Caco-2 (cell line): ENCODE measurements at regions not wholly inside any gene's neighbourhood (a gene's known extent, or its start where the extent isn't known, plus 50 kb on each side); places are given as distances from the start of the nearest gene placed in this dataset.

Experiments
- BruUV-seq: library from RNA; stranded (reverse); fragments of 400-500 nt; replicated peaks from 2 replicates; lab custom pipeline; 2021; lab: Mats Ljungman, UMichigan
- CTCF ChIA-PET: fragments of 300-600 bp; sonication (Branson Sonifier 250); formaldehyde crosslinking; loops from one replicate; lab custom pipeline; 2022; ENCODE audit warnings: antibody characterized with exemption; lab: Charles Lee
- POLR2A ChIA-PET: fragments of 300-600 bp; sonication (Branson Sonifier 250); formaldehyde crosslinking; loops from one replicate; lab custom pipeline; 2022; ENCODE audit warnings: antibody characterized with exemption; lab: Charles Lee
- DNase-seq, 2 experiments: peaks; one replicate each; pipeline versions ENCODE4 v3.0.0 to v3.0.0-alpha.2; 2020 to 2022
- H3K27me3 ChIP-seq: replicated peaks from 2 replicates; pipeline ENCODE4 v1.6.0; 2011; ENCODE audit warnings: low read length; ENCODE audit not compliant: control insufficient read depth, insufficient read depth
- H3K36me3 ChIP-seq: 2 replicates; pipeline ENCODE4 v1.5.1; 2011; ENCODE audit warnings: low read length; ENCODE audit not compliant: control insufficient read depth, insufficient read depth
- H3K4me1 ChIP-seq: fragments of 250-450 bp; sonication (Bioruptor Pico); 2 replicates; pipeline ENCODE4 v1.5.1; 2020; ENCODE audit warnings: mild to moderate bottlenecking
- H3K4me3 ChIP-seq: 2 replicates; pipeline ENCODE4 v1.5.1; 2011; ENCODE audit warnings: low read depth, mild to moderate bottlenecking, control low read depth, low read length
- H3K9me3 ChIP-seq: fragments of 250-450 bp; sonication (Bioruptor Pico); 2 replicates; pipeline ENCODE4 v1.5.1; 2020; ENCODE audit warnings: mild to moderate bottlenecking, moderate library complexity
- H3K27ac Mint-ChIP-seq: one replicate; pipeline ENCODE4 v1.8.0; 2022; ENCODE audit warnings: mixed read lengths; ENCODE audit not compliant: unreplicated experiment
- H3K27me3 Mint-ChIP-seq: one replicate; pipeline ENCODE4 v1.8.0; 2022; ENCODE audit warnings: mixed read lengths; ENCODE audit not compliant: insufficient read depth, unreplicated experiment
- H3K36me3 Mint-ChIP-seq: one replicate; pipeline ENCODE4 v1.8.0; 2022; ENCODE audit warnings: mild to moderate bottlenecking, mixed read lengths; ENCODE audit not compliant: insufficient read depth, unreplicated experiment
- H3K4me1 Mint-ChIP-seq: one replicate; pipeline ENCODE4 v1.8.0; 2022; ENCODE audit warnings: low read depth, mixed read lengths; ENCODE audit not compliant: unreplicated experiment
- H3K4me3 Mint-ChIP-seq: one replicate; pipeline ENCODE4 v1.8.0; 2022; ENCODE audit warnings: mild to moderate bottlenecking, moderate library complexity, mixed read lengths; ENCODE audit not compliant: unreplicated experiment
- H3K9me3 Mint-ChIP-seq: one replicate; pipeline ENCODE4 v1.8.0; 2022; ENCODE audit warnings: mixed read lengths; ENCODE audit not compliant: unreplicated experiment
- CTCF ChIP-seq, 2 experiments: fragments of 200-600 bp in 1 of 2; IDR thresholded peaks; 1 replicate in 1 of 2; 2 replicates in 1 of 2; pipeline versions ENCODE4 v1.5.1 to v1.8.0; 2011 to 2022; ENCODE audit warnings: antibody characterized with exemption in 1 of 2, control low read depth in 1 of 2, inconsistent platforms in 1 of 2, low read depth in 1 of 2, low read length in 1 of 2, mild to moderate bottlenecking in 1 of 2, moderate library complexity in 1 of 2; ENCODE audit not compliant: insufficient read depth in 1 of 2, severe bottlenecking in 1 of 2, unreplicated experiment in 1 of 2
- intact Hi-C: fragments of 100-400 bp; cut with micrococcal nuclease; formaldehyde crosslinking; loops from one replicate; pipeline ENCODE4 v1.10.0; 2022; ENCODE audit not compliant: unreplicated experiment

DNA sequence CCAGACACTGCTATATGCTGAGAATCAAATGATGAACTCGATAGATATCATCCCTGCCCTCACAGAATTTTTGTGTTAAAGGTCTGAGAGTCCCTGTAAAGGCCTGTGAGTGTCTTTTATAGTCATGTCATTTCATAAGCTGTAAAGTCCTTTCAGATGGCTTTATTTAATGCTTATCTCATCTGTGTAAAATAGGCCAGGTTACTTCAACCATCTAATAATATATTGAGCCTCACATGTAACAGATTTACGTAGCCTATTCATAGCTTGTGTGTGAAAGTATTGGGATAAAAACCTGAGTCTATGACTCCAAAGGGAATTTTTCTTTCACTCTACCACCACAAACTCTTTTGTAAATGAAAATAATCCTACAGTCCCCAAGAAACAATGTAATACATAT lies 672.0 kb upstream of the SYT4 start:
- Mint-ChIP-seq H3K36me3 (no peaks in the 10 kb centered on the region), H3K4me1 (no peaks in the 10 kb centered on the region), H3K27me3 (peaks cover 5% of the 10 kb centered on the region), H3K4me3 (no peak overlapping the region), H3K9me3 (no peaks in the 10 kb centered on the region), H3K27ac (no peak overlapping the region)
- CTCF ChIA-PET = no interaction called here
- no TSS peak for BruUV-seq
- no peak for TF ChIP-seq CTCF (IDR thresholded peaks at IDR 0.05; ENCODE audit: insufficient read depth in 1 of 2, low read depth in 1 of 2, low read length in 1 of 2, severe bottlenecking in 1 of 2, unreplicated experiment in 1 of 2)
- no peak for DNase-seq
- no peaks in the 10 kb centered on the region for H3K4me1 ChIP-seq
- intact Hi-C loops = no loop called here
- H3K36me3 ChIP-seq = no peaks in the 10 kb centered on the region
- H3K9me3 ChIP-seq = no peaks in the 10 kb centered on the region
- no peaks in the 10 kb centered on the region for H3K27me3 ChIP-seq
- POLR2A ChIA-PET = no interaction called here
- H3K4me3 ChIP-seq = no peak overlapping the region

DNA sequence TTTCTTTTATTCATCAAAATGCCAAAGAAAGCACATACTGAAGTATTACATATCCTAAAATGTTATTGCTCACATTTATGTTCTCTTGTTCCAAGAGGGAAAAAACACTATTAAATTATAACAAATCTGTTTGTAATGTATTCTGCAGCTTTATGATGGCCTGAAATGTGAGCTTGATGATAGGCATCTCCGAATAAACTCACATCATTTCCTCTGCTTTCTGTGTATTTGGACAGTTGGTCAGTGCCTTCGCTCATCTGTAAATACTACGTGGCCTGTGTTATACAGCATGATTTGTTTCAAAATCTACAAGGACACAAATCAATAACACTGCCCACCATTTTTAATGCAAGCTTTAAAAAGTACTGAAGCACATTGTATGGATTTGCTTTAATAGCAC lies 672.8 kb upstream of the SYT4 start:
- no peaks in the 10 kb centered on the region for H3K36me3 ChIP-seq
- no peak for DNase-seq
- no peak overlapping the region for H3K4me3 Mint-ChIP-seq
- no peaks in the 10 kb centered on the region for H3K4me1 Mint-ChIP-seq
- H3K27me3 ChIP-seq = no peaks in the 10 kb centered on the region
- ChIA-PET CTCF (no interaction called here), POLR2A (no interaction called here)
- no peak overlapping the region for H3K4me3 ChIP-seq
- peaks cover 5% of the 10 kb centered on the region for H3K27me3 Mint-ChIP-seq
- H3K9me3 Mint-ChIP-seq = no peaks in the 10 kb centered on the region
- H3K4me1 ChIP-seq = no peaks in the 10 kb centered on the region
- H3K9me3 ChIP-seq = no peaks in the 10 kb centered on the region
- no peak for TF ChIP-seq CTCF (IDR thresholded peaks at IDR 0.05; ENCODE audit: insufficient read depth in 1 of 2, low read depth in 1 of 2, low read length in 1 of 2, severe bottlenecking in 1 of 2, unreplicated experiment in 1 of 2)
- no TSS peak for BruUV-seq
- intact Hi-C loops = no loop called here
- H3K36me3 Mint-ChIP-seq = no peaks in the 10 kb centered on the region
- no peak overlapping the region for H3K27ac Mint-ChIP-seq

DNA sequence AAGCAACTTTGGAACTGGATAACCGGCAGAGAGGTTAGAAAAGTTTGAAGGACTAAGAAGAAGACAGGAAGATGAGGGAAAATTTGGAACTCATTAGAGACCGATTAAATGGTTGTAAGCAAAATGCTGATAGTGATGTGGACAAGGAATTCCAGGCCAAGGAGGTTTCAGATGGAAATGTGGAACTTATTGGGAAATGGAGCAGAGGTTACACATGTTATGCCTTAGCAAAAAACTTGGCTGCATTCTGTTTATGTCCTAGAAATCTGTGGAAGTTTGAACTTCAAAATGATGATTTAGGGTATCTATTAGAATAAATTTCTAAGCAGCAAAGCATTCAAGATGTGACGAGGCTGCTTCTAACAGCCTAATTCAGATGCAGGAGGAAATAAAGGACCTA lies 675.1 kb upstream of the SYT4 start:
- no peak for DNase-seq
- Mint-ChIP-seq H3K4me3 (no peak overlapping the region), H3K4me1 (no peaks in the 10 kb centered on the region), H3K9me3 (no peaks in the 10 kb centered on the region), H3K27me3 (no peaks in the 10 kb centered on the region), H3K27ac (no peak overlapping the region), H3K36me3 (no peaks in the 10 kb centered on the region)
- no peak overlapping the region for H3K4me3 ChIP-seq
- CTCF ChIA-PET = no interaction called here
- no peaks in the 10 kb centered on the region for H3K27me3 ChIP-seq
- intact Hi-C loops = no loop called here
- BruUV-seq = no TSS peak
- no peak for TF ChIP-seq CTCF (IDR thresholded peaks at IDR 0.05; ENCODE audit: insufficient read depth in 1 of 2, low read depth in 1 of 2, low read length in 1 of 2, severe bottlenecking in 1 of 2, unreplicated experiment in 1 of 2)
- no peaks in the 10 kb centered on the region for H3K9me3 ChIP-seq
- H3K4me1 ChIP-seq = no peaks in the 10 kb centered on the region
- no peaks in the 10 kb centered on the region for H3K36me3 ChIP-seq
- POLR2A ChIA-PET = no interaction called here
